HUDEP-2 (cell line): ENCODE measurements at regions not wholly inside any gene's neighbourhood (a gene's known extent, or its start where the extent isn't known, plus 50 kb on each side); places are given as distances from the start of the nearest gene placed in this dataset.
"Not testable (repeated sequence)": the region's sequence is repeated elsewhere in the genome, so short reads cannot be mapped to it uniquely, and the experiment has no call there.

Source experiments
- DNase-seq, 76 experiments: peaks; one replicate each; lab custom pipeline; 2025; ENCODE audit not compliant: unreplicated experiment in 76 of 76; lab: John Stamatoyannopoulos, UW

DNA sequence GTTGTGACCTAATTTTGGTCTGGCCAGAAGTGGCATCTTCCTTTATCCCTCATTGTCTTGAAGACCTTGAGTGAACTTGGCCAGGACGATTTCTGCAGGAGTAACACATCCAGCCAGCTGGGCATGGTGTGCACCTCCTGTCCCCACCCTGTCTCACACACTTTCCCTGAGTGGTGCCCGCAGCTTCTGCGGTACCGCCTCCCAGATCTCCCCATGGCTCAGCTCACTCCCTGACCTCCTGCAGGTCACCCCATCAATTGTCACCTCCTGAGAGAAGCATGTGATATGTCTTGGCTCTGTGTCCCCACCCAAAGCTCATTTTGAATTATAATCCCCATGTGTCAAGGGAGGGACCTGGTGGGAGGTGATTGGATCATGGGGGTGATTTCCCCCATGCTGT, 50.2 kb upstream of the TP53I11 start:
- no peak for DNase-seq

- DNase-seq: no peak
Observed at GRCh38 chr11:45001466-45002165, 50.9 kb upstream of the TP53I11 start.

DNA sequence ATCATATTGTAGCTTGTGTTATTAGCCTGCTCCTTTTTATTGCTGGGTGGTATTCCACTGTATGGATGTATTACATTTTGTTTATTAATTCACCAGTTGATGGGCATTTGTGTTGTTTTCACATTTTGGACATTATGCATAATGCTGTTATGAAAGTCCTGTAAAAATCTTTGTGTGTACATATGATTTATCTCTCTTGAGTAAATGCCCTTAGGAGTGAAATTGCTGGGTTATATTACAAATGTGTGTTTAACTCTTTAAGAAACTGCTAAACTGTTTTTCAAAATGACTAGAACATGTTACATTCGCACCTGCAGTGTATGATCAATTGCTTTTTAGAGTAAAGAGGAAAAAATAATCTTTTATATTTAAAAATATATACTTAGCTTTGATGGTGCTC, 54.4 kb upstream of the TP53I11 start:
- no peak for DNase-seq

DNA sequence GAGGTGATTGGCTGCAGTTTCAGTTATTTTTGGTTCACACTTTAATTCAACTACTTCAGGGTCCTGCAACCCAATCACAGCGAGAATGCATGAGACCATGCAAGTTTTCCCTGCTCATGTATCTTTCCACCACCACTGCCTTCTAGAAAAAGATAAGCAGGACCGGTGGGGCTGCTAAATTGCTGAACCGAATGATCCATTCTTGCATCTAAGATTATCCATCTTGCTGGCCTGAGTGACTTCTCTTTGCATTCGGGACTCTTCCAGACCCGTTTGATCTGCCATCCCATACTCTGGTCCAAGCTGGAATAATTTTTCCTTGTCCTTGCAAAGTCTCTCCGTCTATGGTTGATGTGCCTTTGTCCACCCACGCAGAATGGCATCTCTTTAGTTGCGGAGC, 56.3 kb upstream of the TP53I11 start:
- no peak for DNase-seq

DNA sequence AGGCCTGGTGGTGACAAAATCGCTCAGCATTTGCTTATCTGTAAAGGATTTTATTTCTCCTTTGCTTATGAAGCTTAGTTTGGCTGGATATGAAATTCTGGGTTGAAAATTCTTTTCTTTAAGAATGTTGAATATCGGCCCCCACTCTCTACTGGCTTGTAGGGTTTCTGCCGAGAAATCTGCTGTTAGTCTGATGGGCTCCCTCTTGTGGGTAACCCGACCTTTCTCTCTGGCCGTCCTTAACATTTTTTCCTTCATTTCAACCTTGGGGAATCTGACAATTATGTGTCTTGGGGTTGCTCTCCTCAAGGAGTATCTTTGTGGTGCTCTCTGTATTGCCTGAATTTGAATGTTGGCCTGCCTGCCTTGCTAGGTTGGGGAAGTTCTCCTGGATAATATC, 65.3 kb upstream of the TP53I11 start:
- not testable (repeated sequence) for DNase-seq

- not testable (repeated sequence) for DNase-seq
Observed at GRCh38 chr11:45016446-45016845, 65.8 kb upstream of the TP53I11 start.

DNA sequence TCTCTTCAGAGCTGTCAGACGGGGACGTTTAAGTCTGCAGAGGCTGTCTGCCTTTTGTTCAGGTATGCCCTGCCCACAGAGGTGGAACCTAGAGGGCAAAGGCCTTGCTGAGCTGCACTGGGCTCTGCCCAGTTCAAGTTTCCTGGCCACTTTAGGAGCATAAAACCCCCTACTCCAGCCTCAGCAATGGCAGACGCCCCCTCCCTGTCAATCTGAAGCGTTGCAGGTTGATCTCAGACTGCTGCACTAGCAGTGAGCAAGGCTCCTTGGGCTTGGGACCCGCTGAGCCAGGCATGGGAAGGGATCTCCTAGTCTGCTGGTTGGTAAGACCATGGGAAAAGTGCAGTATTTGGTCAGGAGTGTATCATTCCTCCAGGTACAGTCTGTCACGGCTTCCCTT, 66.6 kb upstream of the TP53I11 start:
- no peak for DNase-seq

DNA sequence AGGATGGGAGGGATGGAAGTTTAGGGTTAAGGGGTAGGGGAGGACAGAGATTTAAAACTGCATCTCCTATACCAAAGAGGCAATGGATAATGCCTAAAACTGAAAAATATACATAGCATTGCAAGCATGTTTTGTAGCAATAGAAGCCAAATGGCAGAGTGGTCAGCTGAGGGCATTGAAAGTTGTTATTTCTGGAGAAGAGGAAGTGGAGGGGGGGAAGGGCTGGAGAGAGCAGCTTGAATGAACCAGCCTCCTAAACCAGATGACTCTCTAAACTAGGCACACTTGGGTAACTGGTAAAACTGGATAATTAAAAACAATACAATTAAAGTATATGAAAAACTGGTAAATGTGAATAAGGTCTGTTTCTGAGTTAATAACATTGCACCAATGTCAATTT, 70.3 kb upstream of the TP53I11 start:
- no peak for DNase-seq

DNA sequence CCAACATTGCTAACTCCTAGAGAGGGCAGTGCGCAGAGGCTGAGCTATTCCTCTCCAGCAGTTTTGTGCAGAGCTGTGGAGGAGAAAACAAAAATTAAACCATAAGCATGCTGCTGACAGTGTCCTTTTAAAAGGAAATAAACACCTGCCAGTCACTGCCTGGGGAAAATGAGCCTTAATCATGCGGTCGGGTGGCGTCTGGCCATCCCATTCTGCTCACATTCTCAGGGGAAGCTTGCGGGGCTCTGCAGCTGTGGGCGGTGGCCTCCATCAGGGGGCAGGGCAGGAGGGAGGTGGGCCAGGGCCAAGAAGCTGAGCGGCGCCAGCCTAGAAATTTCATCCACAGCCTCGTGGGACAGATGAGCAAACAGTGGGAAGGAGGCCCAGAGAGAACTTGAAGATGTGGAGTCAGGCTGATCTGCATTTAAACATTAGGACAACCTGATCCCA, 71.0 kb upstream of the TP53I11 start:
- DNase-seq: no peak

- DNase-seq: no peak
Observed at GRCh38 chr11:45022294-45023064, 71.8 kb upstream of the TP53I11 start.

DNA sequence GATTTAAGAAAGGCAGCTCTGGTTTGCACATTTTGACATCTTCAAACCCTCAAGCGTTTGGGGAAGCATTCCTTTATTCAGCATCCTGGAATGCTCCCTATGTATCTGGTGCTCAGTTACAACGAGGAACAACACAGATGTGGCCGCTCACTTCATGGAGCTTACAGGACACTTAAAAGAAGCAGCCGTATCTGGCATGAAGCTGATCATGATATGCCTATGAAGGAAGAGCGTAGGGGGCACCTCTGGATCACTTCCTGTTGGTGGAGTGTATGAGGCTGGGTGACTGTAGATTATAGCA, 72.3 kb upstream of the TP53I11 start:
- no peak for DNase-seq

DNA sequence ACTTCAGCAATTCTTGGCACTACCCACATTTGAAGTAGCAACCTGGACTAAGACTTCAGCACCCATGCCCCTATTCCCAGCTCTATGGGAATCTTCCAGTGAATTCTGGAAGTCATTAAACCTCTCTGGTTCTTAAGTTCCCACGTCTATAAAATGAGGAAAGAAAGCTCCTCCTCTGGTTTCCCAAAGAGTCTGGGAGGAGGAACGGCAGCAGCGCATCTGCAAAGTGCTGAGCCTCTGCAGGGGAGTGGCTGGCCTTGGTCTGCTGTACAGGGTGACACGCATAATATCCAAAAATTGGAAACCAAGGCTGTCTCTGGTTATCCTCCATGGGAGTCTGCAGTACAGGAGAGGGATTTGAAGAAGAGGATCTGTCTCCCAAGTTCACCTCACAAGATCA, 73.6 kb upstream of the TP53I11 start:
- no peak for DNase-seq

DNA sequence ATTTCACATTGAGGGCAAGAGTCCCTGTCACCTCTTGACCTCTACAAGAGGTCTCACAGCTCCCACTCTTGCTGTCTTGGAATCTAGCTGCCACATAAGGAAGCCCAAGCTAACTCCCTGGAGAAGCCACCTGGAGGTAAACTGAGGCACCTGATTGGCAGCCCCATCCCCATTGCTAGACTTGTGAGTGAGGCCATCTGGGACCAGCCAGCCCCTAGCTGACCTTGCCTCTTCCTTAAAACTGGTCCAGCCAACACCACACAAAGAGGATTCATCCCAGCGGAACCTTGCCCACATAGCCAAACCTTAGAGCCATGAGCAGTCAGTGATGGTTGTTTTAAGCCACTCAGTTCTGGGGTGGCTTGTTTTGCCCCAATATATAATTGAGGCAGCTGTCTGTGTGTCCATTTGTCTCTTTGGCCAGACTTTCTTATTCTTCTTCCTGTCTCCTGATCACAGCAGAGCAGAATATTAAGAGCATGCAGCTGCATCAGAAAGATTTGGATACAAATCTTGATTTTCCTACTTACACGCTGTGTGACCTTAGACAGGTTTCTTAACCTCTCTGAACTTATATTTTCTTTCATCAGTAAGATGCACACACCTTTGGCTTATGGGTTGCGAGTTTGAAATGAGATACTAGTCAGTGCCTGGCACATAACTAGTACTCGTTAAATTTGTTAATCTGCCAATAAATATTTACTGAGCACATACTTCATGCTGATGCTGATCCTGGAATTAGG, 74.3 kb upstream of the TP53I11 start:
- no peak for DNase-seq

GRCh38 chr11:45025716-45026492, 75.2 kb upstream of the TP53I11 start:
- no peak for DNase-seq

DNA sequence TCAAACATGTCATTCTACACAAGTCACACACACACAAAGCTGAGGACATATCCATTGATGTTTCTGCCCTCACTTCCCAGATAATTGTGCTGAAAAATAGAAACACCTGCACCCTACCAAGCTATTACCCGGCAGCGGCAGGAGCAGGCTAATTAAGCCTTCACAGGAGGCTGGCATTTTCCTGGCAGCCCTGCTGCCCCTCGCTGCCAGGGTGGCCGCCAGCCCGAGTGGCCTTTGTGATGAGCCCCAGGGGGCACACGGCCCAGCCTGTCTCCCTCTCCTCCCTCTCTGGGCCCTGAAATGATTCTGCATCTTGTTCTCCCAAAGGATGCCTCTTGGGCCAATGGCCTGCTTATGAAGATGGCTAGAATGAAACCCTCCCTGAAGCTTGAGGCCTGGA, 76.2 kb upstream of the TP53I11 start:
- no peak for DNase-seq

GRCh38 chr11:45027312-45027711, 76.6 kb upstream of the TP53I11 start:
- no peak for DNase-seq

DNA sequence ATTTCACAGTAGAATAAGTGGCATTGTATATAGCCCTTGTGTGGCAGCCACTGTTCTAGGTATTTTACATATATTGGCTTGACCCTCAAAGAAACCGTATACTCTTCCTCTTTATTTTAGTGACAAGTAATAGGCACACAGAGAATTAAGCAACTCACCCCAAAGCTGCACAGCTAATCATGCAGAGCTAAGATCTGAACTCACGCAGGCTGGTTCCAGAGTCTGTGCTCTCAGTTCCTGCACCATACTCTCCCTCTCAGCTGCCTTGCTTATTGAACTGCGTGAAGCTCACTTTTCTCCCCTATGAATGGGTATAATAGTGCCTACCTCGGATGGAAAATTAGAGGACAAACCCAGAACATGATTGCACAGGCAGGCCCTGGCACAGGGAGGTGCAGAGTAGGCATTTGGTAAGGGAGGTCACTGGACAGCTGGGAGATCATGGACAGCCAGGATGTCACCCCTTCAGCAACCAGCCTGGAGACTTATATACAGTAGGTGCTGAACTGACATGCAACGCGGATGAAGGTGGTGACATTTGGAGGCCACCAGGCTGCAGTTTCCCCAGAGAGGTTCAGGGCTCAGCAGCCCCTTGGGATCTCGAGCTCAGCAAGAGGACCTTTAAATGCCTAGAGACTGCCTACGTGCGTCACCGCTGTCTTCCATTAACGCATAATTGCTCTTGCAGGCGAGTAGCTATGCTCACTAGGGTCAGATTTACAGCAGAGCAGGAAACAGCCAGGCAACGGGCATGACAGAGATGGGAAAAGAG, 78.4 kb upstream of the TP53I11 start:
- no peak for DNase-seq

DNA sequence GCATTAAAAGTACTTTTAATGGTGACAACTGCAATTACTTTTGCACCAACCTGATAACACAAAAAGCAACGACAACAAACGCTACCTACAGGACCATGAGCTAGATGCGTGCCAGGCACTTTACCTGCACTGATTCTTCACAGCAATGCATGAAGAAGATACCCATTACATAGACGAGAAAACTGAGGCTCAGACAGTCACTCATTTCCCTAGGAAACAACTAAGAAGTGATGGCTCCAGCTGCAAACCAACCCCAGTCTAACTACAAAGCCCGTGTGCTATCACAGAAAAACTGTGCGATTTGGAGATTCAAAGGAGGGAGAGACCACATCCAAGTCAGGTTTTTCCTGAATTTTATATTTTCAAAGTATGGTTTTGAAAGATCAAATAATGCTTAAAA, 80.1 kb upstream of the TP53I11 start:
- DNase-seq: no peak

DNA sequence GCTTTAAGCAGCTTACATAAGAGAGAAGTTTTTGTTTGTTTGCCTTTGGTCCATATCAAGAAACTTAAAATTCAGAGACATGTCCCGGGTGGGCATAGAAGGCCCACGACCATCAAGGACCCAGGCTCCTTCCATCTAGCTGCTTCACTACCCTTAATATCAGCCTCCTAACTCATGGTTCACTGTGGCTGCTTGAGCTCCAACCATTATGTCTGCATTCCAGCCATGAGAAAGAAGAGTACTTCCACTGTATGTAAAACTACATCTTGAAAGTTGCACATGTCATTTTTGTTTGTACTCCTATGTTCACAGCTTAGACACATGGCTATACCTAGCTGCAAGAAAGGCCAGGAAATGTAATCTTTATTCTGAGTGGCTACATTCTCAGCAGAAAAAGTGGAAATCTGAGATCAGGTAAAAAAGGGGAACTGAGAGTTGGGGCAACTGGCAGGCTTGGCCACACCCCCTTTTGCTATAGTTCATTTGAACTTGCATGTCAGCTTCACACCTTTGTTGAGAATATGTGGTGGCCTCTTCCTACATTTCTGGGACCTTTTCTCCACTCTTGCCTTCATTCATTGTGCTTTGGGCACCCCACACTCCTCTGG, 81.3 kb upstream of the TP53I11 start:
- DNase-seq: no peak

GRCh38 chr11:45035413-45035812, 84.7 kb upstream of the TP53I11 start:
- no peak for DNase-seq
